GM12878 (cell line): ENCODE measurements at regions not wholly inside any gene's neighbourhood (a gene's known extent, or its start where the extent isn't known, plus 50 kb on each side); places are given as distances from the start of the nearest gene placed in this dataset.

ENCODE experiments used
- CREB1 ChIP-seq: IDR thresholded peaks from 2 replicates; pipeline ENCODE4 v1.6.1; 2012; ENCODE audit warnings: low read depth, mild to moderate bottlenecking, inconsistent platforms
- EZH2 ChIP-seq: IDR thresholded peaks from 2 replicates; pipeline ENCODE4 v1.6.1; 2012; ENCODE audit warnings: low read depth, mild to moderate bottlenecking, control low read depth, inconsistent platforms, low read length, borderline replicate concordance; ENCODE audit not compliant: control insufficient read depth
- HDGF ChIP-seq: fragments of 450-650 bp; IDR thresholded peaks from 2 replicates; pipeline ENCODE4 v1.6.1; 2016; ENCODE audit warnings: antibody characterized with exemption
- POLR2A ChIP-seq: IDR thresholded peaks from 2 replicates; pipeline ENCODE4 v1.6.1; 2011; ENCODE audit warnings: low read depth, mild to moderate bottlenecking, low read length
- POLR2AphosphoS5 ChIP-seq: IDR thresholded peaks from 2 replicates; pipeline ENCODE4 v1.6.1; 2011; ENCODE audit warnings: mild to moderate bottlenecking, low read length, inconsistent platforms
- TF ChIP-seq, protein P1 (sequence below): IDR thresholded peaks from 2 replicates; pipeline ENCODE4 v1.6.1; 2011; ENCODE audit warnings: low read depth, low read length, improper control_type of control experiment, borderline replicate concordance
- TF ChIP-seq, protein P2 (sequence below): fragments of 450-650 bp; formaldehyde crosslinking; IDR thresholded peaks from 2 replicates; pipeline ENCODE4 v1.5.0; 2022; ENCODE audit warnings: mild to moderate bottlenecking, missing genetic modification characterization

DNA sequence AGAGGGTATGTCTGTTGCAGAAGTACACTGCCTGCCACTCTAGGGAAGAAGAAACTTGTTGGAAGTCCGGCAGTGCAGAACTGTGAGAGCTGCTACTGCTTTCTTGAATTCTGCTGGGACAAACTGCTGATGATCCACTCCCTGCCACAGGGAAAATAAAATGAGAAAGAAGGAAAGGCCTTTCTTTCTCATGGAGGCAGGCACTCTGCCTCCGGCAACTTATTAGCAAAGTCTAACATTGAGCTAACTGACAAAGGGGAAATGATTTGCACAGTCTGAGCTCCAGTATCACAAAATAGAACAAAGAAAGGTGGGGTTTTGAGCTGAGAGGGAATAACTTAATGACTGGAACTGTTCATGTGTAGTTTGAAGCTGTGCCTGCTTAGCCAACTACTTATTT is 134.6 kb downstream of the AASDHPPT start:
- TF ChIP-seq CREB1 (no peak), POLR2AphosphoS5 (no peak), HDGF (no peak), POLR2A (no peak), EZH2 (no peak)
- TF ChIP-seq, protein P1, sequence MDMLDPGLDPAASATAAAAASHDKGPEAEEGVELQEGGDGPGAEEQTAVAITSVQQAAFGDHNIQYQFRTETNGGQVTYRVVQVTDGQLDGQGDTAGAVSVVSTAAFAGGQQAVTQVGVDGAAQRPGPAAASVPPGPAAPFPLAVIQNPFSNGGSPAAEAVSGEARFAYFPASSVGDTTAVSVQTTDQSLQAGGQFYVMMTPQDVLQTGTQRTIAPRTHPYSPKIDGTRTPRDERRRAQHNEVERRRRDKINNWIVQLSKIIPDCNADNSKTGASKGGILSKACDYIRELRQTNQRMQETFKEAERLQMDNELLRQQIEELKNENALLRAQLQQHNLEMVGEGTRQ: no peak
- TF ChIP-seq, protein P2, sequence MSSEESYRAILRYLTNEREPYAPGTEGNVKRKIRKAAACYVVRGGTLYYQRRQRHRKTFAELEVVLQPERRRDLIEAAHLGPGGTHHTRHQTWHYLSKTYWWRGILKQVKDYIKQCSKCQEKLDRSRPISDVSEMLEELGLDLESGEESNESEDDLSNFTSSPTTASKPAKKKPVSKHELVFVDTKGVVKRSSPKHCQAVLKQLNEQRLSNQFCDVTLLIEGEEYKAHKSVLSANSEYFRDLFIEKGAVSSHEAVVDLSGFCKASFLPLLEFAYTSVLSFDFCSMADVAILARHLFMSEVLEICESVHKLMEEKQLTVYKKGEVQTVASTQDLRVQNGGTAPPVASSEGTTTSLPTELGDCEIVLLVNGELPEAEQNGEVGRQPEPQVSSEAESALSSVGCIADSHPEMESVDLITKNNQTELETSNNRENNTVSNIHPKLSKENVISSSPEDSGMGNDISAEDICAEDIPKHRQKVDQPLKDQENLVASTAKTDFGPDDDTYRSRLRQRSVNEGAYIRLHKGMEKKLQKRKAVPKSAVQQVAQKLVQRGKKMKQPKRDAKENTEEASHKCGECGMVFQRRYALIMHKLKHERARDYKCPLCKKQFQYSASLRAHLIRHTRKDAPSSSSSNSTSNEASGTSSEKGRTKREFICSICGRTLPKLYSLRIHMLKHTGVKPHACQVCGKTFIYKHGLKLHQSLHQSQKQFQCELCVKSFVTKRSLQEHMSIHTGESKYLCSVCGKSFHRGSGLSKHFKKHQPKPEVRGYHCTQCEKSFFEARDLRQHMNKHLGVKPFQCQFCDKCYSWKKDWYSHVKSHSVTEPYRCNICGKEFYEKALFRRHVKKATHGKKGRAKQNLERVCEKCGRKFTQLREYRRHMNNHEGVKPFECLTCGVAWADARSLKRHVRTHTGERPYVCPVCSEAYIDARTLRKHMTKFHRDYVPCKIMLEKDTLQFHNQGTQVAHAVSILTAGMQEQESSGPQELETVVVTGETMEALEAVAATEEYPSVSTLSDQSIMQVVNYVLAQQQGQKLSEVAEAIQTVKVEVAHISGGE (CRISPR knock-in tag): no peak
